Natural killer cell treated with Interleukin-12 subunit alpha and Interleukin-12 subunit beta and Interleukin-15 and Interleukin-18, amount 100 ng/mL, for 72 hours (primary cell): ENCODE measurements at regions not wholly inside any gene's neighbourhood (a gene's known extent, or its start where the extent isn't known, plus 50 kb on each side); places are given as distances from the start of the nearest gene placed in this dataset.

Experiments
- ATAC-seq, 2 donors: fragments of 150-1000 bp; cut with Tn5 transposase in 1 of 2; sonication (Bioruptor Pico), chemical (Tn5 transposase) in 1 of 2; 2 replicates each; pipeline ENCODE4 v1.10.0; 2021
- DNase-seq: peaks from one replicate; pipeline ENCODE4 v3.0.0; 2022; ENCODE audit warnings: low spot score
- H3K27ac Mint-ChIP-seq, 2 donors: 1 replicate in 1 of 2; 2 replicates in 1 of 2; pipeline ENCODE4 v1.8.0; 2022; ENCODE audit warnings: mixed read lengths in 2 of 2, mild to moderate bottlenecking in 1 of 2, moderate library complexity in 1 of 2
- H3K27me3 Mint-ChIP-seq, 2 donors: 1 replicate in 1 of 2; 2 replicates in 1 of 2; pipeline ENCODE4 v1.8.0; 2022; ENCODE audit warnings: mixed read lengths in 2 of 2
- H3K36me3 Mint-ChIP-seq: one replicate; pipeline ENCODE4 v1.8.0; 2022; ENCODE audit warnings: mixed read lengths
- H3K4me1 Mint-ChIP-seq, 2 donors: 1 replicate in 1 of 2; 2 replicates in 1 of 2; pipeline ENCODE4 v1.8.0; 2022; ENCODE audit warnings: low read depth in 2 of 2, mixed read lengths in 2 of 2, mild to moderate bottlenecking in 1 of 2
- H3K4me3 Mint-ChIP-seq: one replicate; pipeline ENCODE4 v1.8.0; 2022; ENCODE audit warnings: mixed read lengths
- H3K9me3 Mint-ChIP-seq: 2 replicates; pipeline ENCODE4 v1.8.0; 2022; ENCODE audit warnings: mixed read lengths

DNA sequence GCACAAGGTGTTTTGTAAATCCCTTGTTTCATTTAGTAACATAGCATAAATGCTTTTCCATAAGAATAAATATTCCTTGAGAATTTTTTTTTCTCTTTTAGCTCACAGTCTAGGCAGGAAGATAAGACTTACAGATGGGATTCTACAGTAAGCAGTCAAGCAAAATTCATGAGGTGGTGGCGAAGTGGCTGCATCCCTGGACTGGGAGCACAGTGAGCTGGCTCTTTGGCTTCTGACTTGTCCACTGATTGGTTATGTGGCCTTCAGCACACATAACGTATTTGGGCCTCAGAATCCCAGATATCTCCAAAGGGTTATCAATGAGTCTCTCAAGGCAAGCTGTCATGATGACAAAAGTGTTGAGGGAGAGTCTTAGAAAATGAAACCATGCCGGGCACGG lies 99.8 kb downstream of the EBNA1BP2 start:
- ATAC-seq (no peak), DNase-seq (no peak)
- Mint-ChIP-seq H3K9me3 (no peaks in the 10 kb centered on the region), H3K27me3 (no peaks in the 10 kb centered on the region), H3K36me3 (no peaks in the 10 kb centered on the region), H3K27ac (no peak overlapping the region), H3K4me3 (no peak overlapping the region), H3K4me1 (peaks cover 4 to 10% of the 10 kb centered on the region in 2 donors)

DNA sequence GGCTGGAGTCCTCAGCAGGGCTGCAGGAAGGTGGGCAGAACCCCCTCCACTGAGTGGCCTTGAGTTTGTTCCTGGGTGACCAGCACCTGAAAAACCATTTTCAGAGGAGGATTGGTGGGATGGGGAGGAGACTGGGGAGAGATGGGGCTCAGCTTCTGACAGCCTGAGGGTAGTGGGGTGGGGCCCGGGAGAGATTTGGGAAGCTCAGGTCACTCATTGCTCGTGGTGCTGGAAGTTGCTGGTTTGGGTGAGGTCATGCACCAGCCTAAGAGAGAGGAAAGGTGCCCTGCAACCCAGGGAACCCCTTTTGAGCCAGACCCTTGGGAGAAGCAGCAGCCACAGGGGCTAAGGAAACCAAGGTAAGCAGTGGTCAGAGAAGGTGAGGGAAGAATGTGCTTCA lies 100.8 kb downstream of the EBNA1BP2 start:
- Mint-ChIP-seq H3K9me3 (no peaks in the 10 kb centered on the region), H3K4me3 (no peak overlapping the region), H3K4me1 (peaks cover 4 to 13% of the 10 kb centered on the region in 2 donors), H3K27ac (no peak overlapping the region), H3K36me3 (no peaks in the 10 kb centered on the region), H3K27me3 (no peaks in the 10 kb centered on the region)
- no peak for ATAC-seq
- no peak for DNase-seq

- DNase-seq = no peak
- no peak for ATAC-seq
- no peak overlapping the region for H3K4me3 Mint-ChIP-seq
- H3K4me1 Mint-ChIP-seq = peaks cover 4 to 13% of the 10 kb centered on the region in 2 donors
- no peaks in the 10 kb centered on the region for H3K36me3 Mint-ChIP-seq
- H3K27me3 Mint-ChIP-seq = no peaks in the 10 kb centered on the region
- H3K27ac Mint-ChIP-seq = no peak overlapping the region
- H3K9me3 Mint-ChIP-seq = no peaks in the 10 kb centered on the region
Observed at GRCh38 chr1:43069461-43070050, 102.5 kb downstream of the EBNA1BP2 start.

DNA sequence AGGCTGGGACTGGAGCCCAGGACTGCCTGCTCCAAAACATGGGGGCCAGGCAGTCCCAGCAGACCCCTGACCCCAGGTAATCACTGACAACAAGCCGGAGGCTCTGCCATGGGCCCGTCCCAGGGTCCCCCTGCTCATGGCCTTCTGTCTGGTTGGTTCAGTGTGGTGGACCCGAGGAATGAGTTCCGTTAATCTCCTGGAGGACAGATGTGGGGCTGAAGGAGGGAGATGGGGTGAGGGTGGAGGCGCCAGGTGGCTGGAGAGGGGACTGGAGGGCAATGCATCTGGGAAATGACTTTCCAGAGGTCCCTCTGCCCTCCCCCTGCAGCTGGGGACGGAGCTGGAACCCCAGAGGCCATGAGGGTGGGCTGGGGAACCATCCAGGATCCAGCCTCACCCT lies 103.2 kb downstream of the EBNA1BP2 start:
- ATAC-seq = no peak
- no peaks in the 10 kb centered on the region for H3K36me3 Mint-ChIP-seq
- no peak for DNase-seq
- no peak overlapping the region for H3K27ac Mint-ChIP-seq
- no peaks in the 10 kb centered on the region for H3K9me3 Mint-ChIP-seq
- peaks cover 4 to 13% of the 10 kb centered on the region in 2 donors for H3K4me1 Mint-ChIP-seq
- H3K4me3 Mint-ChIP-seq = no peak overlapping the region
- H3K27me3 Mint-ChIP-seq = no peaks in the 10 kb centered on the region

DNA sequence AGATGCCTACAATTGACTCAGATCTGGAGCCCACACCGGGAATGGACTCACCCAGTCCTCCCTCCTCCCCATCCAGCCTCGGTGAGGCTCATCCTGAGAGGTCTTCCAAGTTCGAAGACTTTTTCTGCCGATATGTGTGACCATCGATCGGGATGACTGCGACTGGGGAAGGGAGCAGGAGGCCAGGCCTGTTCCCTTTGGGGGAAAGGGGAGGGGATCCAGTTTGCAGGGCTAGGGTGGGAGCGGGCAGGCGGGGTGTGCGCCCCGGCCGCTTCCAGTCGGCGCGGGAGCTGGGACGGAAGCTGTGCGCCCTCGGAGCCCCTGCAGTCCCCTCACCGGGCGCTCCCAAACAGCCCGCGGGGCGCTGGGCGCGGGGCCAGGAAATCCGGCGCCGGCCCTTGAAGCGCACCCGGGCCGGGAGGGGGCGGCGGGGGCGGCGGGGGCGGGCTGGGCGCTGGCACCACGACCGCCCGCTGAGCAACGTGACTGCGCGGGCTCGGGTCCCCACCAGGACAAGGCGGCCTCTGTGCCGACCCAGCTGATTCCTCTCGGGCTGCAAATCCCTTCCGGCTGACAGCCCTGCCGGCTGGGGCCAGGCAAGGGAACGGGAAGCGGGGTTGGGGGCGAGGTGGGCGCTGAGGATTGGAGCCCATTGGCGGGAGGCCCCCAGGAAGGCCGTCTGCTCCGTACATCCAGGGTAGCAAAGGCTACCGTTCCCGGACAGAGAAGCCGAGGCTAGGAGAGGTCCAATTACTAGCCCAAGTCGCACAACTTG lies 103.9 kb downstream of the EBNA1BP2 start:
- Mint-ChIP-seq H3K36me3 (no peaks in the 10 kb centered on the region), H3K4me1 (peaks cover under 1 to 11% of the 10 kb centered on the region in 2 donors), H3K27me3 (no peaks in the 10 kb centered on the region), H3K27ac (no peak overlapping the region), H3K9me3 (no peaks in the 10 kb centered on the region), H3K4me3 (peak overlapping the region; percentile 56)
- peak; percentile 41 to 62 for ATAC-seq
- DNase-seq = no peak

DNA sequence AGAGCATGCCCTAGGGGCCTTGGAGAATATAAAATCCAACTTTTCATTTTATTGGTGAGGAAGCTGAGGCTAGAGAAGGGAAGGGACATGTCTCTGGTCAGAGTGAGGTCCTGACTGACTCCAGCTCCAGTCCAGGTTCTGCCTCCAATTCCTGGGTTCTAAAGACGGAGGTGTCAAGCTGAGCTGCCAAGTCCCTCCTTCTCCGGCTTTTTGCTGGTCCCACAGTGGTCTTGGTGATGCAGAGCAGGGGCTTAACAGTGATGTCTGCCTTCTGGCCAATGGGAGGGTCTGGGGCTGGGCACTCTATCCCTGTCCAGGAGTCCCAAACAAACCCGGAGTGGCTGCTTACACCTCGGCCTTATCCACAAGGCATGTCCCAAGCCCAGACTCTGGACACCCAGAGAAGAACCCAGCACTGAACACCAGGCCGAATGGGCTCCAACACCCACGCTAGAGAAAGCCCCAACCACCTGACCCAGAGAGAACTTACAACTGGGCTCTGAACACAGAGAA lies 104.8 kb downstream of the EBNA1BP2 start:
- H3K27ac Mint-ChIP-seq = no peak overlapping the region
- no peak for ATAC-seq
- H3K27me3 Mint-ChIP-seq = no peaks in the 10 kb centered on the region
- DNase-seq = no peak
- H3K9me3 Mint-ChIP-seq = no peaks in the 10 kb centered on the region
- H3K36me3 Mint-ChIP-seq = no peaks in the 10 kb centered on the region
- peak overlapping the region; percentile 56 for H3K4me3 Mint-ChIP-seq
- H3K4me1 Mint-ChIP-seq = peaks cover 9 to 20% of the 10 kb centered on the region in 2 donors

DNA sequence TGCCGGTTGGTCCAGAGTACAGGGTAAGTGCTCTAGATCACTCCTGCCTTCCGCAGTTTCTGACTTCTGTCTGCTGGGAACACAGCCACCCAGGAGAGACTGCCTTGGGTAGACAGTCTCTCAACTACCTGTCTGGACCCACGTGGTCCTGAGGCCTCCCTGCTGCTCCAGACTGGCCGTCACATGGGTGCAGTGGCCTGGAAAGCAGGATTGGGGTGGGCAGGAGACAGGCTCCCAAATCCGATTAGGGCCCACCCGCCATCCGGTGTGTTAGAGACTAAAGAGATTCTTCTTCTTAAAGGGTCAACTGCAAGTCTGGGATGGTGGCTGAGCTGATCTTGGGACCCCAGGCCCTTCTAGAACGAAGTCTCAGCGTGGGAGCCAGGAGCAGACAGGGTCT lies 105.5 kb downstream of the EBNA1BP2 start:
- Mint-ChIP-seq H3K27ac (no peak overlapping the region), H3K36me3 (no peaks in the 10 kb centered on the region), H3K9me3 (no peaks in the 10 kb centered on the region), H3K4me1 (peaks cover 14 to 23% of the 10 kb centered on the region in 2 donors), H3K27me3 (no peaks in the 10 kb centered on the region), H3K4me3 (peak overlapping the region; percentile 16)
- ATAC-seq = no peak
- DNase-seq = no peak

- no peak overlapping the region for H3K27ac Mint-ChIP-seq
- H3K27me3 Mint-ChIP-seq = peaks cover 0 to 3% of the 10 kb centered on the region in 2 donors
- no peaks in the 10 kb centered on the region for H3K9me3 Mint-ChIP-seq
- H3K4me1 Mint-ChIP-seq = peaks cover 14 to 21% of the 10 kb centered on the region in 2 donors
- DNase-seq (no peak), ATAC-seq (no peak)
- H3K36me3 Mint-ChIP-seq = no peaks in the 10 kb centered on the region
- no peak overlapping the region for H3K4me3 Mint-ChIP-seq
Observed at GRCh38 chr1:43065616-43066399, 106.3 kb downstream of the EBNA1BP2 start.

DNA sequence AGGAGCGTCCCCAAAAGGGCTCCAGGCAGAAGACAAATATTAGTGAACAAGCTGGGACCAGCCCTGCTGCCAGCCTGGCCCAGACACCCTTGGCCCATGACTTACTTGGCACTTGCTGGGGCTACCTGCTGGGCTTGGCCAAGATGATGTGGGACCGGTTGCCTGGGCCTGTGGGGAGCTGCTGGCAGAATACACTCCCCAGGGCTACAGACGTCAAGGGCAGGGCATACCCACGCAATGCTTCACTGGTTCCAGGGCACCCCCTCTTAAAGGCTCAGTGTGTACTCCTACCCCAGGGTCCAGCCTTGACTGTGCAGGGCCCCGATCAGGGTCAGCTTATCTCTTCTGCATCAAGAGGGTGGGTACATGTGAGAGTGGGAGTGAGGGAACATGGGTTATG lies 106.5 kb upstream of the SLC2A1 start:
- H3K27ac Mint-ChIP-seq = no peak overlapping the region
- H3K9me3 Mint-ChIP-seq = no peaks in the 10 kb centered on the region
- H3K36me3 Mint-ChIP-seq = no peaks in the 10 kb centered on the region
- H3K27me3 Mint-ChIP-seq = peaks cover 3 to 4% of the 10 kb centered on the region in 2 donors
- no peak overlapping the region for H3K4me3 Mint-ChIP-seq
- ATAC-seq (no peak), DNase-seq (no peak)
- peaks cover 16 to 21% of the 10 kb centered on the region in 2 donors for H3K4me1 Mint-ChIP-seq

DNA sequence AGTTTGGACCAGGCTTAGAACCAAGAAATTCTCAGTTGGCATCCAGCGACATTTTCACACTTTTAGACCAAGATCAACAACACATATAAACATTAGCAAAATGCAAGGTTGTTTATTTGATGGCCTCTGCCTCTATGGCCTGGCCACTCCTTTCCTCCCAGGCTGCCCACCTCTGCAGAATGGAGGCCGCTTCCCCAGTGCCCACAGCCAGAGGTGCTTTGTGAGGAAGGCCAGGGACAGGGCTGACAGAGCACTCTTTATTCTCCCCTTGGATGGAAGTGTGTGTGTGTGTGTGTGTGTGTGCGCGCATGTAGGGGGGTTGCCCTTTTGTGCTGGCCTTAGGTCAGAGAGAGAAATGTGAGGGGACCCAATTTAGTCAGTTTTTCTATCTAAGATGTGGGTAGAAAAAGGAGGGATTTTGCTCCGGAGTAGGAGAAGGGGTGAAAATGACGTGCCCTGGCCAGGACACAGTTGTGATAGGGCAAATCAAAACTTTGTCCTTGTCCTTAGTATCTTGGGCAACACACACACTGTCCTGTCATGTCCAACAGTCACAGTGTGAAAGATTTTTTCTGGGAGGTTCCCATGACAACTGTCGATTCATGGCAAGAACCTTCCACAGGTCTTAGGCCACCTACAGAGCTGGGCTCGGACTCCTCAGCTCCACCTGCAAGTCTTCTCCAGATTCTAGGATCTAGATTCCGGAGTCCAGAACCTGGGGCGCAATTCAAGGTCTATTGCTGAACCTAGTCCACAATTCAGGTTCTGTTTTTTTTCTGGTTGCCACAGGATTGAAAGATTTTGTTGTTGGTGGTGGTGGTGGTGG lies 104.9 kb upstream of the SLC2A1 start:
- no peak for DNase-seq
- Mint-ChIP-seq H3K27ac (no peak overlapping the region), H3K4me3 (no peak overlapping the region), H3K36me3 (no peaks in the 10 kb centered on the region), H3K4me1 (peaks cover 23 to 28% of the 10 kb centered on the region in 2 donors), H3K9me3 (no peaks in the 10 kb centered on the region), H3K27me3 (peaks cover 9 to 10% of the 10 kb centered on the region in 2 donors)
- no peak for ATAC-seq

- peak; percentile 31 to 46 for ATAC-seq
- H3K27ac Mint-ChIP-seq = peak overlapping the region in 1 of 2 donors; percentile 34
- no peak for DNase-seq
- peaks cover 4% of the 10 kb centered on the region for H3K9me3 Mint-ChIP-seq
- H3K36me3 Mint-ChIP-seq = peaks cover 4% of the 10 kb centered on the region
- H3K27me3 Mint-ChIP-seq = peaks cover 13 to 14% of the 10 kb centered on the region in 2 donors
- no peak overlapping the region for H3K4me3 Mint-ChIP-seq
- peaks cover 33 to 35% of the 10 kb centered on the region in 2 donors for H3K4me1 Mint-ChIP-seq
Observed at GRCh38 chr1:43062527-43063095, 103.9 kb upstream of the SLC2A1 start.

DNA sequence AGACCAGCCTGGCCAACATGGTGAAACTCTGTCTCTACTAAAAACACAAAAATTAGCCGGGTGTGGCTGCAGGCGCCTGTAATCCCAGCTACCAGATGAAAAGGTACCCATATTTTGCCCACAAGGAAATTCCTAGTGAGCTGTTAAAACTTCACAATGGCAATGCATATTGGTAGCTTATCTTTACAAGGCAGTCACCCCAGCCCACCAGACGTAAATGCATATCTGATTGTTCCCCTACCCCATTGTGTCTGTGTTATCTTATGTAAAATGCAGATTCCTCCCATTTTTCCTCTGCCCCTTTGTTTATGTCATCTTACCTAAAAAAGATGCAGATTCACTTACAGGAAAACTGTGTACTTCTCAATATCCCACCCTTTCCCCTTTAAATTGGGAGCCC lies 103.1 kb upstream of the SLC2A1 start:
- peaks cover 6% of the 10 kb centered on the region for H3K9me3 Mint-ChIP-seq
- peaks cover 34 to 38% of the 10 kb centered on the region in 2 donors for H3K4me1 Mint-ChIP-seq
- H3K4me3 Mint-ChIP-seq = no peak overlapping the region
- ATAC-seq = no peak
- H3K36me3 Mint-ChIP-seq = peaks cover 6% of the 10 kb centered on the region
- no peak for DNase-seq
- peak overlapping the region in 1 of 2 donors; percentile 34 for H3K27ac Mint-ChIP-seq
- peaks cover 14 to 18% of the 10 kb centered on the region in 2 donors for H3K27me3 Mint-ChIP-seq
